Central memory CD4-positive, alpha-beta T cell (primary cell): ENCODE measurements at regions not wholly inside any gene's neighbourhood (a gene's known extent, or its start where the extent isn't known, plus 50 kb on each side); places are given as distances from the start of the nearest gene placed in this dataset.

ENCODE experiments used
- DNase-seq: peaks from one replicate; pipeline ENCODE4 v3.0.0; 2022

DNA sequence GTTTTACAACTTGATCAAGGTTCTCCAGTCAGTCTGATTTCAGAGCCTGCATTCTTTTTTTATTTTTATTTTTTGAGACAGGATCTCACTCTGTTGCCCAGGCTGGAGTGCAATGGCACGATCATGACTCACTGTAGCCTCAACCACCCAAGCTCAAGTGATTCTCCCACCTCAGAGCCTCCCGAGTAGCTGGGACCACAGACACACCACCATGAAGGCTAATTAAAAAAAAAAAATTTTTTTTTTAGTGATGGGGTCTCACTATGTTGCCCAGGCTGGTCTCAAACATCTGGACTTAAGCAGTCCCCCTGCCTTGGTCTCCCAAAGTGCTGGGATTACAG is 117.2 kb upstream of the NAV2 start:
- no peak for DNase-seq

- DNase-seq = no peak
Measured at GRCh38 chr11:19594326-19594725, 118.3 kb upstream of the NAV2 start.

DNA sequence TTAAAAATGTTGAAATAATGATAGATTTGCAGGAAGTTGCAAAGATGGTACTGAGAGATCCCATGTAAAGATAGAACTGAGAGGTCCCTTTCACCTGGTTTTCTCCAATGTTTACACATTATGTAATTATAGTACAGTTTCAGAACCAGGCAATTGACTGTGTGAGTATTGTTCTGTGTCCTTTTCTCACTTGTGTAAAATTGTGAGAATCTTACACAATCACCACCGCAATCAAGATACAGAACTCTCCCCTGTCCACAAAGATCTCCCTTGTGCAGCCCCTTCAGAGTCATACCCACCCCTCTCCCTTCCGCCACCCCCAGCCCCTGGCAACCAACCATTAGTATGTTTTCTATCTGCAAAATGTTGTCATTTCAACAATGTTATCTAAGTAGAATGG is 119.8 kb upstream of the NAV2 start:
- DNase-seq = no peak

DNA sequence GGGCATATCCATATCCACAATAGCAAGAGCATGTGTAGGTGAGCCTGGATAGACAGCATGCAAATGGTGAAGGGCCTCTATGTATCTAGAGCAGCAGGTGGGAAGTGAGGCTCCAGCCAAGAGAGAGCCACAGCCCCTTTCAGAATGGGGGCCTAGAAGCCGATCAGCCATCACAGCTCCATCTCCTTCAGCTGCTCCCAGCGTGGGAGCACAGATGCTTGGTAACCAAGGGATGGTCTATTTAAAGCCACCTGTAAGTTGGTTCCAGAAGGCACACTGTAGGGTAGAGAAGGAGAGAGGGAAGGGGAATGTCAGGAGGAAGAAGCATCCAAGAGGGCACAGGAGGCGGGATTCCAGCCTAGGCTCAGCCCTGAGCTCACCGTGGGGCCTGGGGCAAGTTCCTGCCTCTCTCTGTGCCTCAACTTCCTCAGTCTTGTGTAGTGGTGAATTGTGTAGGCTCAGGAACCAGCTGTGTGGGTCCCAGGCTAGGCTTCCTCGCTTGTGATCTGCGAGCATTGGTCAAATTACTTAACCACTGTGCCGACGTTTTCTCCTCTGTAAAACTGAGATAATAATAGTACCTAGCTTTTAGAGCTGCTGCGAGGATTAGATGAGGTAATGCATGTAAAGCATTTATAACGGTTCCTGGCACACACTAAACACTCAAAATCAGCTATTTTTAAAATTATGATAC is 122.9 kb upstream of the NAV2 start:
- DNase-seq = no peak

GRCh38 chr11:19587979-19588378 is 124.7 kb upstream of the NAV2 start:
- no peak for DNase-seq

- no peak for DNase-seq
Measured at GRCh38 chr11:19580646-19581045, 132.0 kb upstream of the NAV2 start.

GRCh38 chr11:19579957-19580356 is 132.7 kb upstream of the NAV2 start:
- DNase-seq = no peak

- no peak for DNase-seq
Measured at GRCh38 chr11:19578871-19579270, 133.8 kb upstream of the NAV2 start.

GRCh38 chr11:19577976-19578619 is 134.5 kb upstream of the NAV2 start:
- DNase-seq = no peak

DNA sequence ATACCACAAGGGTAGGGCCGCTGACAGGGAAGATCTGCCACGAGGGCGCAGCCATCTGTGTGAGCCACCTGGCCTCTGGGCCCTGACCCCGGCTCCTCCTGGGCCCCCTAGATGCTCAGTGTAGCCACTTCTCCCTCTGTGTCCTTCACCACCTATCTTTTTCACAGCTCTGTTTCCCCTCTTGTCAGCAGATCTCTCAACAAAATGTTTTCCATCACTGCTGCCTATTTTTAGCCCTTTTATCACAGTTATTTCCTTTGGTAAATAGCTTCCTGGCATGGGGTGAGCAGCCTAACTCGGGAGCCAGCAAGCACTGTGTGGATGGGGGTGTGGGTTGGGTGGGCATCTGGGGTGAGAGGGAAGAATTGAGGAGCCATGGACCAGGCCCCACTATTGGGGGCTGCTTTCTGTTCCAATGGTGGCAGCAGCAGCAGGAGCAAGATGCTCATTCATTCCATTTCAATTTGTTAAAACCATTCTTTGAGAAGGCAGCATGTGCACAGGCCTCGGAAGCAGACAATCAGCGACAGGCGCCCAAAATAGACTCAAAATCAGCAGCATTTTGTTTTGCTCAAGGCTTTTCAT is 135.2 kb upstream of the NAV2 start:
- no peak for DNase-seq

DNA sequence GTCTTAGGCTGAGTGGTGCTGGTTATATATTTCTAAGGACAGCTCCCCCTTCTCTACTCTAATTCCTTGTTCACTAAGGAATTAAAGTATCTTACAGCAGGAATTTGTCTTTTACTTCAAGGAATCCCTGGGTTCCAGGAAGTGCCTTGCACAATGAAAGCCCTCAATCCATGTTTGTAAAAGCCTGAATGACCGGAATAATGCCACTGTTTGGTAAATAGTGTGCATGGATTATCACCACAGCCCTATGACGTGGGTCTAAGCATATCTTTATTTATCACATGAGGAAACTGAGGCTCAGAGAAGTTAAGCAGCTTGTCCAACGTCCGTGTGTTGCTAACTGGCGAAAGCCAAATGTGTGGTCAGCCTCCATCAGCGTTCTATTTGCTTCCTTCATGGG is 135.7 kb upstream of the NAV2 start:
- no peak for DNase-seq

DNA sequence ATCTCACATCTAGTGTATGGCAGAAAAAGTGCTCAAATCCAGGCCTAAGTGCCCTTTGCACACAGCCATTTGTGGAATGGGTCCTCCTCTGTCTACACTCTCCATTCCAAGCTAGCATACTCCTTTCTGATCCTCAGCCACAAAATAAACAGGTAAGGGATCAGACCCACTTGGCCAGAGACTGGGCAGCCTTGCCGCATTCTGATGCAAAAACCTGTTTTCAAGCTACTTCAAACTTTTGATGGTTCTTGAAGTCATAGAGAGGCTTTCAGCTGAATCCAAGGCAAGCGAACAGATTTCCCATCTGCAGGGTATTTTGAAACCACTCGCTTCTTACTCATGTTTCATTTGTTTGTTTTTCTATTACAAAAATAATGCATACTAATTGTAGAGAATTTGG is 136.6 kb upstream of the NAV2 start:
- no peak for DNase-seq

- no peak for DNase-seq
Measured at GRCh38 chr11:19574916-19575315, 137.7 kb upstream of the NAV2 start.

GRCh38 chr11:19573666-19574065 is 139.0 kb upstream of the NAV2 start:
- DNase-seq = no peak

- no peak for DNase-seq
Measured at GRCh38 chr11:19571906-19572305, 140.7 kb upstream of the NAV2 start.

DNA sequence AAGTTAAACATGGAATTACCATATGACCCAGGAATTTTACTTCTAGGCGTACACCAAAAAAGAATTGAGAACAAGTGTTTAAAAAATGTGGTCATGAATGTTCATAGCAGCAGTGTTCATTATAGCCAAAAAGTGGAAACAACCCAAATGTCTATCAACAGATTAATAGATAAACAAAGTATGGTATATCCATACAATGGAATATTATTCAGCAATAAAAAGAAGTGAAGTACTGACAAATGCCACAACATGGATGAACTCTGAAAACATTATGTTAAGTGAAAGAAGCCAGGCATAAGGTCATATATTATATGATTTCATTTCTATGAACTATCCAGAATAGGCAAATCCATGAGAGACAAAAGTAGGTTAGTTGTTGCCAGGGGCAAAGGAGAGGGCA is 141.7 kb upstream of the NAV2 start:
- DNase-seq = no peak

DNA sequence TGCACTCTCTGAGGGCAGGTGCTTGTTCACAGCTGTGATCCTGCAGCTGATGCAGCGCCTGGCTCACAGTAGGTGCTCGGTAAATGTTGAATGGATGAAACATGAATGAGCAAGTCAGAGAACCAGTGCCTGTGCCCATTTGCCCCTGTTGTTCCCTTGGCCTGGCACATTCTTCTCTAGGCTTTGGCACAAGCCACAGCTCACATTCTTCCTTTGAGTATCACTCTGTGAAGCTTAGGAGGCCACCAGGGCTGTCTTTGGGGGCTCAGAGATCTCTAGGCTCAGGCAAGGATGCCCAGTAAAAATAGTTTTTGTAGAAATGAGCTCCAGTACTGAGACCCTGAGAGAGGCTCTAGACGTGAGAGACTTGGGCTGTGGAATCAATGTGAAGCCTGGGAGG is 144.6 kb upstream of the NAV2 start:
- no peak for DNase-seq

DNA sequence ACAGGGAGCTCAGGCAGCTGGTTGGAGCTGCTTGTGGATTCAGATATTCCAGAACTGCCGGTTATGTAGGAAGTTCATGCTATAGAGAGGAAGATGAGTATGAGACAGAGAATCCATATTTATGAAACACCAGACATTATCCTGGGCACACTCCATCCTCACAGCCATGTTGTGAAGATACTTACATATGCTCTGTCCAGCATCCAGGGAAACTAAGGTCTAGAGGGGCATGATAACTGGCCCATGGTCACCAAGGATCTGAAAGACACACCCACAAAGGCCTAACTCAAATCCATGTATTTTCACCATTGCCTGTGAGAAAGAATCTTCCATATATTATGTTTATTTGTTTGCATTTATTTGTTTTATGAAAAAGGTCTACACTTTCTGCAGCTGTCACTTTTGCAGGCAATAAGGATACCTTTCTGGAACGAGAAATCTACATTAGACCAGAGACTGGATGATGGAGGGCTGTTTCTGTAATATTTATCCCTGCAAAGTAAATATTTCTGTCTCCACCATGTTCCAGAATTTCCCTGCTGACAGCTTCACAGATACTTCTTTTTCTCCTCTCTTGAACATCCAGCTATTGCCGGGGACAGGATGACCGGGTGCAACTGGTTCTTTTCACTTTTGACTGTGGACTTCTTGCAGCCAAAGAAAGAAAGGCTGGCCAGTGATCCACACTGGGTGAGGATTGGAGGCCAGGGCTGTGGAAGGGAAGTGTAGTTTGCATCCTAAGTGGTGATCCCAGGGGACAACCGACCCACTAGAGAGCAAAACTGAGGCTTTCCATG is 145.9 kb upstream of the NAV2 start:
- no peak for DNase-seq

GRCh38 chr11:19565639-19566038 is 147.0 kb upstream of the NAV2 start:
- DNase-seq = no peak

- no peak for DNase-seq
Measured at GRCh38 chr11:19562156-19562555, 150.5 kb upstream of the NAV2 start.

- DNase-seq = no peak
Measured at GRCh38 chr11:19561011-19561410, 151.6 kb upstream of the NAV2 start.

GRCh38 chr11:19560156-19560555 is 152.5 kb upstream of the NAV2 start:
- no peak for DNase-seq

GRCh38 chr11:19559746-19560145 is 152.9 kb upstream of the NAV2 start:
- no peak for DNase-seq
